Lung (tissue), 11 donors: ENCODE measurements at regions not wholly inside any gene's neighbourhood (a gene's known extent, or its start where the extent isn't known, plus 50 kb on each side); places are given as distances from the start of the nearest gene placed in this dataset.

ENCODE experiments used
- ATAC-seq: fragments of 200-7000 bp; cut with Tn5 transposase; one replicate; pipeline ENCODE4 v1.9.1; 2020; ENCODE audit warnings: moderate number of reproducible peaks; ENCODE audit not compliant: insufficient read depth, low FRiP score
- DNase-seq, 3 donors: peaks; one replicate each; pipeline ENCODE4 v3.0.0-alpha.2; 2013 to 2017
- H3K27ac ChIP-seq, 2 donors: one replicate each; pipeline ENCODE4 v1.5.1; 2013; ENCODE audit warnings: mild to moderate bottlenecking in 2 of 2, moderate library complexity in 2 of 2, control low read depth in 1 of 2, inconsistent platforms in 1 of 2, low read depth in 1 of 2, low read length in 1 of 2
- H3K27me3 ChIP-seq, 3 donors: one replicate each; pipeline ENCODE4 v1.5.1; 2013; ENCODE audit warnings: low read length in 2 of 3; ENCODE audit not compliant: control insufficient read depth in 3 of 3, insufficient read depth in 3 of 3
- H3K36me3 ChIP-seq, 4 donors: one replicate each; pipeline ENCODE4 v1.5.1; 2013; ENCODE audit warnings: low read length in 4 of 4, mild to moderate bottlenecking in 1 of 4, moderate library complexity in 1 of 4; ENCODE audit not compliant: control insufficient read depth in 4 of 4, insufficient read depth in 4 of 4
- H3K4me1 ChIP-seq, 5 donors: one replicate each; pipeline ENCODE4 v1.5.1; 2013; ENCODE audit warnings: low read length in 5 of 5, mild to moderate bottlenecking in 2 of 5, moderate library complexity in 1 of 5; ENCODE audit not compliant: control insufficient read depth in 5 of 5, insufficient read depth in 5 of 5
- H3K4me3 ChIP-seq: one replicate; pipeline ENCODE4 v1.5.1; 2013; ENCODE audit warnings: mild to moderate bottlenecking, control low read depth, moderate library complexity
- H3K9ac ChIP-seq, 2 donors: one replicate each; pipeline ENCODE4 v1.5.1; 2013; ENCODE audit warnings: low read length in 2 of 2, control low read depth in 1 of 2; ENCODE audit not compliant: insufficient read depth in 1 of 2
- H3K9me3 ChIP-seq, 4 donors: one replicate each; pipeline ENCODE4 v1.5.1; 2013; ENCODE audit warnings: low read length in 3 of 4, mild to moderate bottlenecking in 1 of 4, moderate library complexity in 1 of 4; ENCODE audit not compliant: control insufficient read depth in 4 of 4, insufficient read depth in 3 of 4
- WGBS, 2 donors: extraction: QIAGEN DNeasy Blood & Tissue Kit; methylation state at CpG; one replicate each; pipeline ENCODE4 v1.1.7; 2013; 5-methylcytosine and 5-hydroxymethylcytosine counted together
- TF ChIP-seq, protein P1 (sequence below): IDR thresholded peaks from 2 replicates; pipeline ENCODE4 v1.5.1; 2012; ENCODE audit warnings: mild to moderate bottlenecking; ENCODE audit errors: control extremely low read depth, extremely low read depth
- donor health status: control.
- donor health status: control.
- donor health status: Bipolar disorder and iron deficiency.
- donor health status: healthy.
- donor health status: DM: yes; HTN: yes; CAD: no.

DNA sequence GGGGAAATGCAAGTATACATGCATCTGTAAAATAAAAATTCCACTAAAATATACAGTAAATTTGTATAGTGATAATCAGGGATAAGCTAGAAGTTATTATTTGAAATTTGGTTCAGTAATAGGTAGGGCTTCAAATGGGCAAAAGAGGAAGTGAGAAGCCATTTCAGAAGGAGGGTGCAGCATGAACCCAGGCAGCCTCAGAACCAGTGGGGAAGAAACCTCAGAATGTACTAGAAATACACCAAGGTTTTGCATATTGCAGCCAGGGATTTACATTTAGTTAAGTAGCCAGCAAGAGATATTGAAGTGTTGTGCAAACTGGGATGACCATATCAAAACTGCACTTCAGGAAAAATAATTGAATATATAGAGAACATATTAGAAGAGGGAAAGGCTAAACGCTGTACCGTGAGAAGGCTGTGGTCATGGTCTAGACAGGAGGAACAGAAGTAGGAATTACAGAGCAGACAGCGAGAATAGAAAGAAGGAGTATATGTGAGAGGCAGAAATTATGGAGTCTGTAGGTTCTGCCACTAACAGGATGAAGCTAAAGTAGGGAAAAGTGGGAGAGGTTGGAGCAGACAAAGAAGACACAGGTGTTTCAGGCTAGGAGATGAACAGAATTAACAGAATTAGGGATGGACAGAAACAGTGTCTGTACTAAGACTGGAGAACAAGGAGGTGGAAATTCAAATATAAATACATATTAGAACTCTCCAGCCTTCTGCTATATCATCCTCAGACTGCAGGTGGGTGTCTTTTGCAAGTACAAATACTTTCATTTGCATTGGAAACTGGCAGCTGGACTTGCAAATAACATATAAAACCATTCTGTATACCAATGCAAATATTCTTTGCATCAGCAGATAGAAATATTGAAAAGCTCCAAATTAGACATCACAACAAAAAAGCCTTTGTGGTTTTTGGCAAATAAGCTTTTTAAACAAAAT lies 335.6 kb downstream of the ZNF608 start:
- TF ChIP-seq, protein P1, sequence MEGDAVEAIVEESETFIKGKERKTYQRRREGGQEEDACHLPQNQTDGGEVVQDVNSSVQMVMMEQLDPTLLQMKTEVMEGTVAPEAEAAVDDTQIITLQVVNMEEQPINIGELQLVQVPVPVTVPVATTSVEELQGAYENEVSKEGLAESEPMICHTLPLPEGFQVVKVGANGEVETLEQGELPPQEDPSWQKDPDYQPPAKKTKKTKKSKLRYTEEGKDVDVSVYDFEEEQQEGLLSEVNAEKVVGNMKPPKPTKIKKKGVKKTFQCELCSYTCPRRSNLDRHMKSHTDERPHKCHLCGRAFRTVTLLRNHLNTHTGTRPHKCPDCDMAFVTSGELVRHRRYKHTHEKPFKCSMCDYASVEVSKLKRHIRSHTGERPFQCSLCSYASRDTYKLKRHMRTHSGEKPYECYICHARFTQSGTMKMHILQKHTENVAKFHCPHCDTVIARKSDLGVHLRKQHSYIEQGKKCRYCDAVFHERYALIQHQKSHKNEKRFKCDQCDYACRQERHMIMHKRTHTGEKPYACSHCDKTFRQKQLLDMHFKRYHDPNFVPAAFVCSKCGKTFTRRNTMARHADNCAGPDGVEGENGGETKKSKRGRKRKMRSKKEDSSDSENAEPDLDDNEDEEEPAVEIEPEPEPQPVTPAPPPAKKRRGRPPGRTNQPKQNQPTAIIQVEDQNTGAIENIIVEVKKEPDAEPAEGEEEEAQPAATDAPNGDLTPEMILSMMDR = no peak
- no peaks in the 10 kb centered on the region for H3K27me3 ChIP-seq
- peaks cover 0 to 10% (median under 1%) of the 10 kb centered on the region in 5 donors for H3K4me1 ChIP-seq
- no peak overlapping the region for H3K9ac ChIP-seq
- H3K36me3 ChIP-seq = no peaks in the 10 kb centered on the region
- no peak overlapping the region for H3K4me3 ChIP-seq
- ATAC-seq (no peak), DNase-seq (peak in 1 of 3 donors; percentile 26)
- 91 to 96% methylated on average over 3 of the region's 3 CpGs for WGBS, 2 donors
- H3K9me3 ChIP-seq = peaks cover 0 to 2% (median 0%) of the 10 kb centered on the region in 4 donors
- no peak overlapping the region for H3K27ac ChIP-seq

DNA sequence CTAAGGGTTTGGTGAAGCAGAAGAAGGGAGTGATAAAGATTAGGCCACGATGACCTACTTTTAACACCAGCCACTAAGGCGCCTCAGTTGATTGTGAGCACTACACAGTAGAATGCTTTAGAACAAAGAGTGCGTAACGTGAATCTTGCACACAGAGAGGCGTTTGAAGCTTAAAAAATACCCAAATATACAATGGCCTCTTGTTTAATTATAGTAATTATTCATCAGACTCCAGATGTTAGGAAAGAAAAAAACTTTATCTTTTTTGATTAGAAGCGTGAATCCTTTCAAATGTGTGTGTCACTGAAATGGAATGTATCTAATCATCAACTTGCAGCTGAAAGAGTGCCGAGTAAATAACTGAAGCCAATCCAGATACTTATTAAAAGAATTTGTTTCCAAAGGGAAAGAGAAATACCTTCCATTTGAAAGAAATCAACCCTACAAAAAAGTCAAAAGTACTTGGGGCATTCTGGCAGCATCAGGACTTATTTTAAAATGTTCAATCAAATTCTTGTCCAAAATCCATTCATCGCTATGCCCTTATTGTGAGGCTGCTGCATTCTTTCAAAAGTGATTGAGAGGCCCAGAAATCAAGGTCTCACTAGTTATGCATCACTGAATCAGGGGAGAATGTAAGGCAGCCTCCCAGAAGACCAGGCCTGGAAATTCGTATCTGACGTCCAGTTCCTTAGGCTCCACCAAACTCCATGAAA lies 337.5 kb downstream of the ZNF608 start:
- Histone ChIP-seq H3K4me3 (no peak overlapping the region), H3K27ac (no peak overlapping the region), H3K9me3 (peaks cover 0 to 2% (median 0%) of the 10 kb centered on the region in 4 donors), H3K4me1 (peaks cover 0 to 10% (median 2%) of the 10 kb centered on the region in 5 donors), H3K9ac (no peak overlapping the region), H3K36me3 (no peaks in the 10 kb centered on the region), H3K27me3 (no peaks in the 10 kb centered on the region)
- peak in 2 of 3 donors; percentile 49 to 51 for DNase-seq
- 76 to 80% methylated on average over 10 of the region's 10 CpGs for WGBS, 2 donors
- TF ChIP-seq, protein P1 = no peak
- ATAC-seq = peak; percentile 16

DNA sequence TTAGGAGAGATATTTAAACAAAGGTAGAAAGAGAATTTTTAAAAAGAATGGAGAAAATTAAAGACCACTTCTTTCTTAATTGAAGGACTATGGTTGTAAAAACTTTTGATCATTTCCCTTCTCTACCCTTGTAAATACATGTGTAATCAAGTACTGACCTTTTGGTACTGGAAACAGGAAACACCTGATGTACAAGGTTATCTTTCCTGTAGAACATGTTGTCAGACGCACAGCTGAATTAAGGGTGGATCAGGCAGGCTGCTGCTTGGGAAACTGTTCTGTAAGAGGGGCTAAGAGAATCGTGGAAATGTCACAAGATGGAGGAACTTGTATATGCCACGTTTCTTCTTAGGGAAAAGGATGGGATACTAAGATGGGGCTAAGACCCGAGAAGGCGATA lies 341.6 kb downstream of the ZNF608 start:
- no peak overlapping the region for H3K27ac ChIP-seq
- TF ChIP-seq, protein P1 = no peak

More for the DNA sequence above, 341.6 kb downstream of the ZNF608 start:
- Histone ChIP-seq H3K36me3 (no peaks in the 10 kb centered on the region), H3K9me3 (no peaks in the 10 kb centered on the region), H3K9ac (no peak overlapping the region), H3K4me1 (peaks cover 2 to 28% (median 9%) of the 10 kb centered on the region in 5 donors), H3K27me3 (no peaks in the 10 kb centered on the region), H3K4me3 (no peak overlapping the region)
- WGBS, 2 donors = 76 to 81% methylated on average over 5 of the region's 5 CpGs
- DNase-seq (peak in 1 of 3 donors; percentile 24), ATAC-seq (no peak)
